ENCODE measurements at regions not wholly inside any gene's neighbourhood (a gene's known extent, or its start where the extent isn't known, plus 50 kb on each side); places are given as distances from the start of the nearest gene placed in this dataset.
"Not testable (repeated sequence)": the region's sequence is repeated elsewhere in the genome, so short reads cannot be mapped to it uniquely, and the experiment has no call there.

GRCh38 chr9:75541734-75542133 lies 348.7 kb upstream of the PCSK5 start:
- TF ChIP-seq, protein P1, sequence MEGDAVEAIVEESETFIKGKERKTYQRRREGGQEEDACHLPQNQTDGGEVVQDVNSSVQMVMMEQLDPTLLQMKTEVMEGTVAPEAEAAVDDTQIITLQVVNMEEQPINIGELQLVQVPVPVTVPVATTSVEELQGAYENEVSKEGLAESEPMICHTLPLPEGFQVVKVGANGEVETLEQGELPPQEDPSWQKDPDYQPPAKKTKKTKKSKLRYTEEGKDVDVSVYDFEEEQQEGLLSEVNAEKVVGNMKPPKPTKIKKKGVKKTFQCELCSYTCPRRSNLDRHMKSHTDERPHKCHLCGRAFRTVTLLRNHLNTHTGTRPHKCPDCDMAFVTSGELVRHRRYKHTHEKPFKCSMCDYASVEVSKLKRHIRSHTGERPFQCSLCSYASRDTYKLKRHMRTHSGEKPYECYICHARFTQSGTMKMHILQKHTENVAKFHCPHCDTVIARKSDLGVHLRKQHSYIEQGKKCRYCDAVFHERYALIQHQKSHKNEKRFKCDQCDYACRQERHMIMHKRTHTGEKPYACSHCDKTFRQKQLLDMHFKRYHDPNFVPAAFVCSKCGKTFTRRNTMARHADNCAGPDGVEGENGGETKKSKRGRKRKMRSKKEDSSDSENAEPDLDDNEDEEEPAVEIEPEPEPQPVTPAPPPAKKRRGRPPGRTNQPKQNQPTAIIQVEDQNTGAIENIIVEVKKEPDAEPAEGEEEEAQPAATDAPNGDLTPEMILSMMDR (IDR thresholded peaks at IDR 0.05; ENCODE audit: insufficient read depth, low read depth, low read length): no peak
- DNase-seq (ENCODE audit: low read depth): no peak
- H3K4me3 ChIP-seq (ENCODE audit: low read depth, low read length): no peak overlapping the region

DNA sequence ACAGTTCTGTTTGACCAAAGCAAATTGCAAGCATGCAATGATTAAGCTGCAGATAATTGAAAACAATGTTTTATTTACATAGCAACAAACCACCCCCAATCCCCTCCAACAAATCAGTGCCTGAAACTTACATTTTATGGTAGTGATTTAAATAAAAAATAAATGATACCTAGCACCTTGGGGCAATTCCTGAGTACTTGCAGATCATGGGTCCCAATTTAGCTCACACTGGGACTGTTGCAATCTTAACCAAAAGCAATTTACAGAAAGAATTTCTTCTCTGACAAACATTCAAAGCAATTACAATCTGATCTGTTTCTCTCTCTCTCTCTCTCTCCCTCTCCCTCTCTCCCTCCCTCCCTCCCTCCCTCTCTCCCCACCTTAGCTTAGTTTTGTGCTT lies 345.7 kb upstream of the PCSK5 start:
- no peak for DNase-seq (ENCODE audit: low read depth)
- no peak overlapping the region for H3K4me3 ChIP-seq (ENCODE audit: low read depth, low read length)
- TF ChIP-seq, protein P1 (IDR thresholded peaks at IDR 0.05; ENCODE audit: insufficient read depth, low read depth, low read length): no peak

- no peak for DNase-seq (ENCODE audit: low read depth)
- TF ChIP-seq, protein P1 (IDR thresholded peaks at IDR 0.05; ENCODE audit: insufficient read depth, low read depth, low read length): no peak
- H3K4me3 ChIP-seq (ENCODE audit: low read depth, low read length): no peak overlapping the region
Observed at GRCh38 chr9:75545287-75545686, 345.2 kb upstream of the PCSK5 start.

DNA sequence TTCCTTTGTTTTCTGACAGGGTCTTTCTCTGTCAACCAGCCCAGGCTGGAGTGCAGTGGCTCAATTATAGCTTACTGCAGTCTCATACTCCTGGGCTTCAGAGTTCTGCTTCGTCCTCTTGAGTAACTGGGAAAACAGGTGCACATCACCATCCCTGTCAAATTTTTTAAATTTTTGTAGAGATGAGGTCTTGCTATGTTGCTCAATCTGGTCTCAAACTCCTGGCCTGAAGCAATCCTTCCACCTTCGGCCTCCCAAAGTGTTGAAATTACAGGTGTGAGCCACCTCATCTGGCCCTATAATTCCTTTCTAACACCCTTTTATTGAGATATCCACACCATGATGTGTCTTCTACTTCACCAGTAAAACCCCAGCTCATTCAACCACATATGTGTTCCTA lies 341.6 kb upstream of the PCSK5 start:
- TF ChIP-seq, protein P1 (IDR thresholded peaks at IDR 0.05; ENCODE audit: insufficient read depth, low read depth, low read length): no peak
- no peak overlapping the region for H3K4me3 ChIP-seq (ENCODE audit: low read depth, low read length)
- no peak for DNase-seq (ENCODE audit: low read depth)

DNA sequence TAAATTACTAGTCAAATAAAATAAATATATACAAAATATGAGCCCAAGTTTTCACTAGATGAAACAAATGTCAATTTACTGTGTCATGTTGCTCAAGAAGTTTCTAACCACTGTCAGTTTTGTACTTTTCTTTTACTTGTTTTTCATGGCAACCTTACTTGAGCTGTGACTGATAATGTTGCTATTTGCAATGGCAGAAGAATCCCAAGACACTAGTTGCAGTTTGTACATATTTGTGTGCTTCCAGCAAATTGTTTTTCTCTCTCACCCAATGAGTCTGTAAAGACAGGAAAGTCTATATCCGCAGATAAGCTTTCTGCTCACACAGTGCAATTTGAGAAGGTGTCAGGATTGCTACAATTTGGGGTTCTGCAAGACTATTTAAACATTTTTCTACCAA lies 338.6 kb upstream of the PCSK5 start:
- DNase-seq (ENCODE audit: low read depth): no peak
- H3K4me3 ChIP-seq (ENCODE audit: low read depth, low read length): no peak overlapping the region

DNA sequence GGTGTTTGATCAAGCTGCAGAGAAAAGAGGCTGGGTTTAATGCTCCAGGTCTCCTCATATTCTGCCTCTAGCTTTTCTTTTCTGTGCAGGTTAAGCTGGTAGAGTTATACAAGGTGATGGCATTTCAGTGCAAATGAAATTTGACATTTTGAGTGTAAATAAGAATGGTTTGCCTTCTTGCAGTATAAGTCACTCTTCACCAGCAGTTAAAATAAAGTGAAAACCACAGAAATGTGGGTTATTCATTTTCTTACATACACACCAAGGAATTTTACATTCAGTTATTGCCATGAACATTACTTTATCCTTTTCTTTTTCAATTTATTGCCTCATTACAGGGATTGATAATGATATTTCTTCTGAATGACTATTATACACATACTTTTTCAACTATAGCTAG lies 337.5 kb upstream of the PCSK5 start:
- no peak overlapping the region for H3K4me3 ChIP-seq (ENCODE audit: low read depth, low read length)
- DNase-seq (ENCODE audit: low read depth): no peak
- TF ChIP-seq, protein P1 (IDR thresholded peaks at IDR 0.05; ENCODE audit: insufficient read depth, low read depth, low read length): no peak

More for the DNA sequence above, 338.6 kb upstream of the PCSK5 start:
- TF ChIP-seq, protein P1 (IDR thresholded peaks at IDR 0.05; ENCODE audit: insufficient read depth, low read depth, low read length): no peak

DNA sequence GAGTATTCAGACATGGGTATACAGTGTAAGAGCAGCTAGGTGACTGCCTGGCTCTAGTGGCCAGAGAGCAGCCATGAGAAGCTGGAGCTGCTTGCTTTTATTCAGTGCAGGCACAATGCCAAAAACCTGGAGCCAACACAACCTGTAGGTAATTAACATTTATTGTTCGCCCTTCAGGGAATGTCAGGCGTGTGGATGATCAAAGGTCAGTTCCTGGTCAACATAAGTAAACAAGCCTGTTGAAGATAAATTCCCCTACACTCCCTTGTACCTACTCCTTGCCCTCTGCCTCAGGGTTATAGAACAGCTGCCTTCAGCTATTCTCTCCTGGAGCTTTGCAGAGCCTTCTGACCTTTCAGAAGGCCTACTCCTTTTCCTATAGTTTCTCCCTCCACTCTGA lies 323.7 kb upstream of the PCSK5 start:
- H3K4me3 ChIP-seq (ENCODE audit: low read depth, low read length); DNase-seq (ENCODE audit: low read depth): not testable (repeated sequence)

Data from fibroblast of villous mesenchyme (primary cell).